ENCODE measurements at regions not wholly inside any gene's neighbourhood (a gene's known extent, or its start where the extent isn't known, plus 50 kb on each side); places are given as distances from the start of the nearest gene placed in this dataset.

- ATAC-seq (no peak), FAIRE-seq (no peak), DNase-seq (ENCODE audit: low read depth in 1 of 2, low spot score in 1 of 2) (no peak)
- H3K4me3 ChIP-seq: no peak overlapping the region
- POLR2A ChIA-PET: no interaction called here
- CTCF ChIA-PET: interaction anchor here (1.3 kb wide), 1 partner anchor 11 kb away, joined by 4 read pairs; no protein-coding TSS in a partner anchor
- H3K4me1 ChIP-seq: no peaks in the 10 kb centered on the region
- WGBS (ENCODE audit: missing lambda C conversion rate): 28% methylated on average over 6 of the region's 6 CpGs
- no peak overlapping the region for H3K4me2 ChIP-seq
- H3K9me3 ChIP-seq: no peaks in the 10 kb centered on the region
- no peak for TF ChIP-seq ZFP36 (IDR thresholded peaks at IDR 0.05; ENCODE audit: borderline replicate concordance, partially characterized antibody)
- no peak for TF ChIP-seq JUN (IDR thresholded peaks at IDR 0.05)
- TF ChIP-seq EHF (CRISPR knock-in tag; IDR thresholded peaks at IDR 0.05): no peak
- no peak for TF ChIP-seq EP300 (IDR thresholded peaks at IDR 0.05)
- no peak for TF ChIP-seq HDAC2 (IDR thresholded peaks at IDR 0.05)
- no peak overlapping the region for H3K27ac ChIP-seq
Measured at GRCh38 chr10:117694190-117694589, 151.6 kb downstream of the EMX2 start.

GRCh38 chr10:117697402-117697801 lies 154.9 kb downstream of the EMX2 start:
- CTCF ChIA-PET: interaction anchor here (0.9 to 1.6 kb wide), 3 partner anchors 10 to 543 kb away, joined by 3 to 5 read pairs (median 3); no protein-coding TSS in a partner anchor
- POLR2A ChIA-PET: no interaction called here
- no peak overlapping the region for H3K4me3 ChIP-seq

GRCh38 chr10:117698809-117699208 lies 156.3 kb downstream of the EMX2 start:
- no peak overlapping the region for H3K4me3 ChIP-seq
- H3K9me3 ChIP-seq: no peaks in the 10 kb centered on the region
- H3K27ac ChIP-seq: no peak overlapping the region
- DNase-seq (ENCODE audit: low read depth in 1 of 2, low spot score in 1 of 2) (no peak), FAIRE-seq (no peak), ATAC-seq (no peak)
- ChIA-PET CTCF (no interaction called here), POLR2A (no interaction called here)
- 52% methylated on average over 2 of the region's 2 CpGs for WGBS (ENCODE audit: missing lambda C conversion rate)
- H3K4me2 ChIP-seq: no peak overlapping the region
- H3K4me1 ChIP-seq: no peaks in the 10 kb centered on the region
- TF ChIP-seq REST (IDR thresholded peaks at IDR 0.05) (no peak), RARB (CRISPR knock-in tag; IDR thresholded peaks at IDR 0.05) (no peak), CHD4 (IDR thresholded peaks at IDR 0.05; ENCODE audit: borderline replicate concordance) (no peak), KDM5A (IDR thresholded peaks at IDR 0.05) (no peak), ZNF302 (CRISPR knock-in tag; IDR thresholded peaks at IDR 0.05) (no peak), PBX3 (IDR thresholded peaks at IDR 0.05) (no peak), RNF2 (IDR thresholded peaks at IDR 0.05; ENCODE audit: borderline replicate concordance, low read depth) (no peak), TP53 (CRISPR knock-in tag; IDR thresholded peaks at IDR 0.05) (no peak), ATOH8 (CRISPR knock-in tag; IDR thresholded peaks at IDR 0.05; ENCODE audit: low read depth) (no peak)

More at GRCh38 chr10:117697402-117697801, 154.9 kb downstream of the EMX2 start:
- H3K27ac ChIP-seq: no peak overlapping the region
- H3K9me3 ChIP-seq: no peaks in the 10 kb centered on the region
- H3K4me1 ChIP-seq: no peaks in the 10 kb centered on the region
- TF ChIP-seq EP300 (IDR thresholded peaks at IDR 0.05): no peak
- TF ChIP-seq CBX2 (IDR thresholded peaks at IDR 0.05; ENCODE audit: borderline replicate concordance, low read depth): no peak
- TF ChIP-seq SREBF2 (IDR thresholded peaks at IDR 0.05): no peak
- no peak for TF ChIP-seq ZSCAN20 (CRISPR knock-in tag; IDR thresholded peaks at IDR 0.05)
- TF ChIP-seq ELK1 (IDR thresholded peaks at IDR 0.05; ENCODE audit: low read depth, low read length): no peak
- TF ChIP-seq ZNF302 (CRISPR knock-in tag; IDR thresholded peaks at IDR 0.05): no peak
- no peak for TF ChIP-seq HOXA7 (CRISPR knock-in tag; IDR thresholded peaks at IDR 0.05)
- TF ChIP-seq RCOR1 (IDR thresholded peaks at IDR 0.05; ENCODE audit: low read depth, low read length): no peak
- TF ChIP-seq CEBPB (IDR thresholded peaks at IDR 0.05): no peak
- no peak for TF ChIP-seq NFE2L2 (conservative IDR thresholded peaks at IDR 0.05; ENCODE audit: low read length)
- no peak for TF ChIP-seq NR3C1 (IDR thresholded peaks at IDR 0.05)
- no peak for TF ChIP-seq POLR2A (IDR thresholded peaks at IDR 0.05; ENCODE audit: low read length)
- no peak for TF ChIP-seq SMC3 (IDR thresholded peaks at IDR 0.05)
- no peak for TF ChIP-seq NPAS2 (CRISPR knock-in tag; IDR thresholded peaks at IDR 0.05; ENCODE audit: borderline replicate concordance)
- no peak for TF ChIP-seq FOSB (CRISPR knock-in tag; IDR thresholded peaks at IDR 0.05)
- no peak for TF ChIP-seq MAX (IDR thresholded peaks at IDR 0.05)
- no peak for TF ChIP-seq JUNB (IDR thresholded peaks at IDR 0.05)
- TF ChIP-seq E2F6 (IDR thresholded peaks at IDR 0.05; ENCODE audit: borderline replicate concordance, low read depth): no peak
- no peak for TF ChIP-seq KDM1A (IDR thresholded peaks at IDR 0.05; ENCODE audit: low read depth)
- no peak for TF ChIP-seq ATOH8 (CRISPR knock-in tag; IDR thresholded peaks at IDR 0.05; ENCODE audit: low read depth)
- ATAC-seq (no peak), FAIRE-seq (no peak), DNase-seq (ENCODE audit: low read depth in 1 of 2, low spot score in 1 of 2) (no peak)
- WGBS (ENCODE audit: missing lambda C conversion rate): 13% methylated on average over 2 of the region's 2 CpGs
- no peak overlapping the region for H3K4me2 ChIP-seq

Data from A549 (cell line).